GM23338 (cell line): ENCODE measurements at regions not wholly inside any gene's neighbourhood (a gene's known extent, or its start where the extent isn't known, plus 50 kb on each side); places are given as distances from the start of the nearest gene placed in this dataset.

Experiments used
- ATAC-seq: fragments of 200-7000 bp; cut with Tn5 transposase; 3 replicates; pipeline ENCODE4 v1.9.1; 2020
- DNase-seq: peaks from one replicate; pipeline ENCODE4 v3.0.0-alpha.2; 2015; ENCODE audit warnings: low spot score
- H2AFZ ChIP-seq: fragments of 200-600 bp; sonication (generic); 2 replicates; pipeline ENCODE4 v1.8.0; 2016; ENCODE audit warnings: antibody characterized with exemption, mild to moderate bottlenecking, moderate library complexity
- H3F3A ChIP-seq: fragments of 200-600 bp; sonication (generic); replicated peaks from 2 replicates; pipeline ENCODE4 v1.8.0; 2017; ENCODE audit warnings: antibody characterized with exemption, mixed run types, low read depth
- H3K27ac ChIP-seq: fragments of 200-600 bp; sonication (generic); 2 replicates; pipeline ENCODE4 v1.6.1; 2016; ENCODE audit warnings: low read depth
- H3K27me3 ChIP-seq: fragments of 200-600 bp; sonication (generic); 2 replicates; pipeline ENCODE4 v1.8.0; 2016; ENCODE audit warnings: mild to moderate bottlenecking, mixed run types, moderate library complexity; ENCODE audit not compliant: insufficient read depth
- H3K36me3 ChIP-seq: fragments of 200-600 bp; sonication (generic); 2 replicates; pipeline ENCODE4 v1.8.0; 2016; ENCODE audit warnings: mild to moderate bottlenecking; ENCODE audit not compliant: insufficient read depth
- H3K4me1 ChIP-seq: fragments of 200-600 bp; sonication (generic); 2 replicates; pipeline ENCODE4 v1.8.0; 2016; ENCODE audit warnings: mild to moderate bottlenecking, moderate library complexity; ENCODE audit not compliant: insufficient read depth
- H3K4me2 ChIP-seq: fragments of 200-600 bp; sonication (generic); 2 replicates; pipeline ENCODE4 v1.7.1; 2017; ENCODE audit warnings: mixed run types
- H3K4me3 ChIP-seq: fragments of 200-600 bp; sonication (generic); 2 replicates; pipeline ENCODE4 v1.6.1; 2016; ENCODE audit warnings: mixed run types
- H3K79me2 ChIP-seq: fragments of 200-600 bp; sonication (generic); replicated peaks from 2 replicates; pipeline ENCODE4 v1.8.0; 2017; ENCODE audit warnings: mild to moderate bottlenecking; ENCODE audit not compliant: insufficient read depth
- H3K9me2 ChIP-seq: fragments of 200-600 bp; sonication (generic); 2 replicates; pipeline ENCODE4 v1.8.0; 2017; ENCODE audit not compliant: insufficient read depth
- H4K20me1 ChIP-seq: fragments of 200-600 bp; sonication (generic); replicated peaks from 2 replicates; pipeline ENCODE4 v1.8.0; 2017; ENCODE audit warnings: mild to moderate bottlenecking; ENCODE audit not compliant: insufficient read depth
- H3K27ac Mint-ChIP-seq: 2 replicates; pipeline ENCODE4 v1.8.0; 2020; ENCODE audit warnings: inconsistent platforms, mild to moderate bottlenecking, moderate library complexity, mixed read lengths
- H3K27me3 Mint-ChIP-seq: 3 replicates; pipeline ENCODE4 v1.8.0; 2022; ENCODE audit warnings: low read depth, mild to moderate bottlenecking, moderate library complexity, mixed read lengths, inconsistent platforms; ENCODE audit not compliant: insufficient read depth, poor library complexity
- H3K36me3 Mint-ChIP-seq: 3 replicates; pipeline ENCODE4 v1.8.0; 2021; ENCODE audit warnings: low read depth, mild to moderate bottlenecking, inconsistent platforms, moderate library complexity, mixed read lengths
- H3K4me1 Mint-ChIP-seq: 3 replicates; pipeline ENCODE4 v1.8.0; 2020; ENCODE audit warnings: mild to moderate bottlenecking, inconsistent platforms, mixed read lengths
- H3K4me3 Mint-ChIP-seq: 3 replicates; pipeline ENCODE4 v1.8.0; 2021; ENCODE audit warnings: moderate library complexity, mild to moderate bottlenecking, inconsistent platforms, mixed read lengths
- H3K9me3 Mint-ChIP-seq: 3 replicates; pipeline ENCODE4 v1.8.0; 2020; ENCODE audit warnings: moderate library complexity, mild to moderate bottlenecking, inconsistent platforms, mixed read lengths
- CTCF ChIP-seq, 2 experiments: fragments of 200-600 bp in 1 of 2; sonication (generic) in 1 of 2; conservative IDR thresholded peaks; 2 replicates each; pipeline versions ENCODE4 v1.5.1 to v1.6.1; 2016 to 2017; ENCODE audit warnings: antibody characterized with exemption in 2 of 2, low read depth in 2 of 2, mild to moderate bottlenecking in 2 of 2, moderate library complexity in 1 of 2
- ZNF462 ChIP-seq: fragments of 250-450 bp; sonication (Bioruptor Pico); IDR thresholded peaks from 2 replicates; pipeline ENCODE4 v1.5.0; 2020; ENCODE audit warnings: mild to moderate bottlenecking, moderate library complexity

GRCh38 chr6:132023490-132023889 is 72.3 kb upstream of the CCN2 start:
- H3K27me3 Mint-ChIP-seq: no peaks in the 10 kb centered on the region
- no peaks in the 10 kb centered on the region for H3K36me3 ChIP-seq
- H3K9me2 ChIP-seq: no peaks in the 10 kb centered on the region
- H3K4me1 Mint-ChIP-seq: peaks cover 22% of the 10 kb centered on the region
- H3K27me3 ChIP-seq: no peaks in the 10 kb centered on the region
- no peaks in the 10 kb centered on the region; the same call in 2 of the 3 replicates for H3K9me3 Mint-ChIP-seq
- H3K4me3 Mint-ChIP-seq: no peak overlapping the region
- no peaks in the 10 kb centered on the region for H3K79me2 ChIP-seq
- peak overlapping the region; percentile 65; the same call in 1 of the 2 replicates for H3K27ac Mint-ChIP-seq
- peaks cover 20% of the 10 kb centered on the region for H3K4me1 ChIP-seq
- no peaks in the 10 kb centered on the region for H3K36me3 Mint-ChIP-seq
- no peak overlapping the region for H3K4me2 ChIP-seq
- H3K4me3 ChIP-seq: no peak overlapping the region
- no peaks in the 10 kb centered on the region for H3F3A ChIP-seq
- TF ChIP-seq CTCF (conservative IDR thresholded peaks at IDR 0.05; ENCODE audit: low read depth in 2 of 2) (peak; percentile 45 to 67), ZNF462 (CRISPR knock-in tag) (no peak)
- no peak overlapping the region for H3K27ac ChIP-seq
- peak; percentile 61 for DNase-seq
- peak; percentile 84 for ATAC-seq
- no peaks in the 10 kb centered on the region for H4K20me1 ChIP-seq
- 0 out of 2 replicates have a peak overlapping the region, but pooled peaks have one; percentile 21 for H2AFZ ChIP-seq
